DND-41 (cell line): ENCODE measurements at regions not wholly inside any gene's neighbourhood (a gene's known extent, or its start where the extent isn't known, plus 50 kb on each side); places are given as distances from the start of the nearest gene placed in this dataset.

Experiments used
- EZH2 ChIP-seq: IDR thresholded peaks from 3 replicates; pipeline ENCODE4 v1.6.1; 2012; ENCODE audit warnings: borderline replicate concordance, low read depth, mild to moderate bottlenecking, moderate library complexity, low read length, inconsistent platforms; ENCODE audit not compliant: severe bottlenecking
- TF ChIP-seq, protein P1 (sequence below): IDR thresholded peaks from 2 replicates; pipeline ENCODE4 v1.5.1; 2012; ENCODE audit warnings: borderline replicate concordance, low read length, moderate library complexity, mild to moderate bottlenecking; ENCODE audit not compliant: poor library complexity, severe bottlenecking; ENCODE audit errors: extremely low read depth

DNA sequence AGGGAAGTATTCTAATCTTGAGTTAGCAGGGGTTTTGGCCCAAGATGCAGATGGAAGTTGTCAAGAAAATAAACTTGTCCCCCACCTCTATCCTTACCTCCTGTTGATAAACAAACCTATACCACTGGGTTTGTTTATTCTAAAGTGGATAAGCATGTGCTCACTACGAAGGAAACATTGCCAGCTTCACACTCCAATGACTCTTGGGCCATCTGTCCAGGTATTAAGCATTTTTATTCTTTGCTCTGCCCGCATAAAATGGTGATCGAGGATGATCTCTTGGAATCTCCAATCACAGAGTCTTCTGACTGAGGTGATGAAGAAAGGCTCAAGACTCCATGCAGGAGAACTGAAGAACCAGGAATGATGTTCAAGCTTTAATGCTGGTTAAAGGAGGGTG is 1908.4 kb upstream of the PIK3C3 start:
- TF ChIP-seq, protein P1, sequence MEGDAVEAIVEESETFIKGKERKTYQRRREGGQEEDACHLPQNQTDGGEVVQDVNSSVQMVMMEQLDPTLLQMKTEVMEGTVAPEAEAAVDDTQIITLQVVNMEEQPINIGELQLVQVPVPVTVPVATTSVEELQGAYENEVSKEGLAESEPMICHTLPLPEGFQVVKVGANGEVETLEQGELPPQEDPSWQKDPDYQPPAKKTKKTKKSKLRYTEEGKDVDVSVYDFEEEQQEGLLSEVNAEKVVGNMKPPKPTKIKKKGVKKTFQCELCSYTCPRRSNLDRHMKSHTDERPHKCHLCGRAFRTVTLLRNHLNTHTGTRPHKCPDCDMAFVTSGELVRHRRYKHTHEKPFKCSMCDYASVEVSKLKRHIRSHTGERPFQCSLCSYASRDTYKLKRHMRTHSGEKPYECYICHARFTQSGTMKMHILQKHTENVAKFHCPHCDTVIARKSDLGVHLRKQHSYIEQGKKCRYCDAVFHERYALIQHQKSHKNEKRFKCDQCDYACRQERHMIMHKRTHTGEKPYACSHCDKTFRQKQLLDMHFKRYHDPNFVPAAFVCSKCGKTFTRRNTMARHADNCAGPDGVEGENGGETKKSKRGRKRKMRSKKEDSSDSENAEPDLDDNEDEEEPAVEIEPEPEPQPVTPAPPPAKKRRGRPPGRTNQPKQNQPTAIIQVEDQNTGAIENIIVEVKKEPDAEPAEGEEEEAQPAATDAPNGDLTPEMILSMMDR = no peak
- TF ChIP-seq EZH2 = no peak
